ENCODE measurements at regions not wholly inside any gene's neighbourhood (a gene's known extent, or its start where the extent isn't known, plus 50 kb on each side); places are given as distances from the start of the nearest gene placed in this dataset.

- TF ChIP-seq CTCF (IDR thresholded peaks at IDR 0.05; ENCODE audit: low read depth, low read length) = no peak
- H3K27ac ChIP-seq (ENCODE audit: low read depth, low read length) = no peak overlapping the region
- no peak for DNase-seq (ENCODE audit: low read depth, low spot score)
- H3K4me3 ChIP-seq (ENCODE audit: low read depth, low read length) = no peak overlapping the region
- ChIA-PET POLR2A (no interaction called here), CTCF (no interaction called here)
- no peaks in the 10 kb centered on the region for H3K27me3 ChIP-seq (ENCODE audit: control insufficient read depth, insufficient read depth, low read length)
- no peaks in the 10 kb centered on the region for H3K9me3 ChIP-seq (ENCODE audit: control insufficient read depth, insufficient read depth, low read length)
Observed at GRCh38 chr11:109762546-109762945, 330.6 kb upstream of the ZC3H12C start.

DNA sequence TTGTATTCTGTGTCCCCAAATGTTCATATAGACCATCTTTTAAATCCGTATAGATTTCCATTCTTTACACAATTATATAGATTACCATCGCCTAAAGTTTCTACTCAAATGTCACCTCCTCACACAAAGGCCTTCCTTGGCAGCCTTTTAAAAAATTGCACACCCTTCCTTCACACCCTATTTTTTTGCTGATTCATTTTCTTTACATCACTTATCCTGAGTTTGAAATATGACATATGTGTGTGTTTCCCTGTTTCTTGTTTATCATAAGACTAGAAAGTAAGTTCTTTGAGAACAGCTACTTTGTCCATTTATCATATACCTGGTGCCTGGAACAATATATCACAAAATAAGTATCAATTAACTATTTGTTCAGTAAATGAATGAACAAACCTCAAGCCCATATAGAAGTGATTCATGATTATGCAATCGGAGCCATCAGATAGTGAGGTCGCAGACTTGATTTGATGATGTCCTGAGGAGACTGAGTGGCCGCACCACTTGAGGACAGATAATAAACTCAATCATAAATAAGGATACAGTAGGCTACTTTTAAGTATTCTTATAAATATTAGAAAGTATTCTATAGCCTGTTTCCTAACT lies 327.4 kb upstream of the ZC3H12C start:
- DNase-seq (ENCODE audit: low read depth, low spot score) = no peak
- POLR2A ChIA-PET = no interaction called here
- no peak for TF ChIP-seq CTCF (IDR thresholded peaks at IDR 0.05; ENCODE audit: low read depth, low read length)
- no peaks in the 10 kb centered on the region for H3K27me3 ChIP-seq (ENCODE audit: control insufficient read depth, insufficient read depth, low read length)
- H3K4me3 ChIP-seq (ENCODE audit: low read depth, low read length) = no peak overlapping the region
- H3K9me3 ChIP-seq (ENCODE audit: control insufficient read depth, insufficient read depth, low read length) = no peaks in the 10 kb centered on the region
- CTCF ChIA-PET = no interaction called here
- H3K27ac ChIP-seq (ENCODE audit: low read depth, low read length) = no peak overlapping the region

GRCh38 chr11:109769858-109770257 lies 323.3 kb upstream of the ZC3H12C start:
- no peak overlapping the region for H3K4me3 ChIP-seq (ENCODE audit: low read depth, low read length)
- ChIA-PET CTCF (no interaction called here), POLR2A (no interaction called here)
- DNase-seq (ENCODE audit: low read depth, low spot score) = no peak
- H3K9me3 ChIP-seq (ENCODE audit: control insufficient read depth, insufficient read depth, low read length) = no peaks in the 10 kb centered on the region
- TF ChIP-seq CTCF (IDR thresholded peaks at IDR 0.05; ENCODE audit: low read depth, low read length) = no peak
- H3K27me3 ChIP-seq (ENCODE audit: control insufficient read depth, insufficient read depth, low read length) = no peaks in the 10 kb centered on the region
- H3K27ac ChIP-seq (ENCODE audit: low read depth, low read length) = no peak overlapping the region

DNA sequence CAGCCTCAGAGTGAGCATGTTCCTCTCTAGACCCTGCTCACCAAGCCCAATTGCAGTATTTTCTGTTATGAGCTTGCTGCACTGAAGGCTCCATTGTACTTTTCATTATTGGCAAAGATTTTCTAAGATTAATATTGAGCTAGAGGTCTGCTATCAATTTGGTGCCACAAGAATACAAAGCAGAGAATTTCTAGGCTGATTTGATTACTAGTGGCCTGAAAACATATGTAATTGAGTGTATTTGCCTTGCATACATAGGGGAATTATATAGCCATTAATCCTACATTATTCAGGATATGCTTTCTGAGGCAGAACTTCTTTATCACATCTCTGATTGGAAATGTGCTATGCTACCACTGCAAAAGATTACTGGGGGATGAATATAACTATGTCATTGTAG lies 322.9 kb upstream of the ZC3H12C start:
- Histone ChIP-seq H3K27me3 (ENCODE audit: control insufficient read depth, insufficient read depth, low read length) (no peaks in the 10 kb centered on the region), H3K9me3 (ENCODE audit: control insufficient read depth, insufficient read depth, low read length) (no peaks in the 10 kb centered on the region), H3K27ac (ENCODE audit: low read depth, low read length) (no peak overlapping the region), H3K4me3 (ENCODE audit: low read depth, low read length) (no peak overlapping the region)
- DNase-seq (ENCODE audit: low read depth, low spot score) = no peak
- CTCF ChIA-PET = no interaction called here
- POLR2A ChIA-PET = no interaction called here
- no peak for TF ChIP-seq CTCF (IDR thresholded peaks at IDR 0.05; ENCODE audit: low read depth, low read length)

DNA sequence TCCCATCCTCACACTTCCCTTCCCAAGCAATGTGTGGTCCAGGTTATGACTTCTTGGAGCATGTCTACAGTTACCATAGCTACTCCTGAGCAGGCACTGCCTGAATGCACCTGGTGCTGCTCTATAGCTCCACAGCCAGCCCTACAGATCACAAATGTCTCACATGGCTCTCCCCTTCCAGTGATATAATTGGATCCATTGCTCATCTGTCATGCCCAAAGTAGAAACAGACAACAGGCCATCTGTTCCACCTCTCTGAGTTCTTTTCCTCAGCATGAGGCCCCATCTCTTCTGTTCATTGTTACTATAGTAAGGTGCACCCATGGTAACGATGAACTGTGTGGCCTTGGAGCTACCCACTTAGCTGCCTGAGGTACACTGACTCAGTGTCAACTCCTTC lies 320.3 kb upstream of the ZC3H12C start:
- no peak overlapping the region for H3K27ac ChIP-seq (ENCODE audit: low read depth, low read length)
- ChIA-PET POLR2A (no interaction called here), CTCF (no interaction called here)
- H3K4me3 ChIP-seq (ENCODE audit: low read depth, low read length) = no peak overlapping the region
- no peaks in the 10 kb centered on the region for H3K27me3 ChIP-seq (ENCODE audit: control insufficient read depth, insufficient read depth, low read length)
- no peaks in the 10 kb centered on the region for H3K9me3 ChIP-seq (ENCODE audit: control insufficient read depth, insufficient read depth, low read length)
- TF ChIP-seq CTCF (IDR thresholded peaks at IDR 0.05; ENCODE audit: low read depth, low read length) = no peak
- DNase-seq (ENCODE audit: low read depth, low spot score) = no peak
